ENCODE measurements at regions not wholly inside any gene's neighbourhood (a gene's known extent, or its start where the extent isn't known, plus 50 kb on each side); places are given as distances from the start of the nearest gene placed in this dataset.

- DNase-seq: peak; percentile 11
Measured at GRCh38 chr10:106181501-106181900, 983.0 kb downstream of the SORCS1 start.

DNA sequence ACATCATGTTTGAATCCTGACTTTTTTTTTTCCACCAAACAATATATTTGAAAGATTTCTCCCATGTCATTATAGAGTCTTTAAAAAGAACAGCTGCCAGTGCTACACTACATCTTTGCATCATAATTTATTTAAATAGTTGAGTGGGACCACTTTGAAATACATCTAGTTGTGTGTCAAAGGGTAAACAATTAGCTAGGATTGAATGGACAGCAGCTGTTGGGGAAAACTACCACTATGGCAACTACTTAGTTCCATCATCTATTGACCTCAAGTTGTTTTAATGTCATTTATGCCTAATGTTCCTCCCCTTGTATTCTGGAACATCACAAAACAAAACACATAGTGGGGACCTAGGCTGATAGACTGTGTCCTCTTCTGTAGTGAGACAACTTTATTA lies 985.1 kb downstream of the SORCS1 start:
- no peak for DNase-seq

- DNase-seq: no peak
Measured at GRCh38 chr10:106175760-106176377, 988.6 kb downstream of the SORCS1 start.

GRCh38 chr10:106173838-106174237 lies 990.7 kb downstream of the SORCS1 start:
- DNase-seq: no peak

GRCh38 chr10:106169241-106169640 lies 995.3 kb downstream of the SORCS1 start:
- DNase-seq: no peak

GRCh38 chr10:106167946-106168345 lies 996.6 kb downstream of the SORCS1 start:
- DNase-seq: no peak

- DNase-seq: no peak
Measured at GRCh38 chr10:106158241-106158640, 1006.3 kb downstream of the SORCS1 start.

- DNase-seq: no peak
Measured at GRCh38 chr10:106147021-106147420, 1017.5 kb downstream of the SORCS1 start.

DNA sequence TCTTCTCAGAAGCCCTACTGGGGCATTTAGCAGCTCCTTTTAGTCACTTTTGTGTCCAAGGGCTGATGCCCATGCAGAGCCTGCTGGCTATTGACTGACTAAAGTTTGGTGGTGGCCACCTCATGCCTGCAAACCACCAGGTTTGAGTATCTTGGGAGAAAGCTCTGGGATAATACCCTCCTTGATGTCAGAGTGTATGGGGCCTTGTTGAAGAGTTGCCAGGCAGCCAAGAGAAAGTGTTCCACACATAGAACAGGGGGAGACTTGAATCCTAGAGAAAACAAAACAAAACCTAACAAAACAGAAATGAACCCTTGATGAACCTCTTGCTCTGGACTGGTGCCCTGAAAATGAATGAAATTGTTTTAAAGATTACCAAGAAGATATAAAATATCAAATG lies 1024.6 kb downstream of the SORCS1 start:
- no peak for DNase-seq

DNA sequence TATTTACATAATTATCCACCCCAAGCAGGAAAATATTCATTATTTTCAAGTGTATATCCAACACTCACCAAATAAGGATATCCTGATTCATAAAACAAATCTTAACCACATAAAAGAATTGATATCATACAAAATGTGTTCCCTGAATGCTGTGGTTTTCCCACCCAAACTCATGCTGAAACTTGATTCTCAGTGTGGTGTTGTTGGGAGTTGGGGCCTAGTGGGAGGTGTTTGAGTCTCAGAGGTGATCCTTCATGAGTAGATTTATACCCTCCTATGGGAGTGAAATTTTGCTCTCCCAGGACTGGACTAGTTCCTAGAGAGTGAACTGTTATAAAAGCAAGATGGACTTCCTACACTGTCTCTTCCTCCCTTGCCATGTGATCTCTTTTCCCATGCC lies 1028.3 kb downstream of the SORCS1 start:
- no peak for DNase-seq

GRCh38 chr10:106134326-106135000 lies 1030.0 kb downstream of the SORCS1 start:
- DNase-seq: no peak

GRCh38 chr10:106133451-106133850 lies 1031.1 kb downstream of the SORCS1 start:
- DNase-seq: no peak

GRCh38 chr10:106132956-106133355 lies 1031.5 kb downstream of the SORCS1 start:
- DNase-seq: no peak

- DNase-seq: no peak
Measured at GRCh38 chr10:106114656-106115186, 1049.8 kb downstream of the SORCS1 start.

GRCh38 chr10:106111246-106111645 lies 1053.3 kb downstream of the SORCS1 start:
- DNase-seq: no peak

- DNase-seq: no peak
Measured at GRCh38 chr10:106107706-106108105, 1056.8 kb downstream of the SORCS1 start.

DNA sequence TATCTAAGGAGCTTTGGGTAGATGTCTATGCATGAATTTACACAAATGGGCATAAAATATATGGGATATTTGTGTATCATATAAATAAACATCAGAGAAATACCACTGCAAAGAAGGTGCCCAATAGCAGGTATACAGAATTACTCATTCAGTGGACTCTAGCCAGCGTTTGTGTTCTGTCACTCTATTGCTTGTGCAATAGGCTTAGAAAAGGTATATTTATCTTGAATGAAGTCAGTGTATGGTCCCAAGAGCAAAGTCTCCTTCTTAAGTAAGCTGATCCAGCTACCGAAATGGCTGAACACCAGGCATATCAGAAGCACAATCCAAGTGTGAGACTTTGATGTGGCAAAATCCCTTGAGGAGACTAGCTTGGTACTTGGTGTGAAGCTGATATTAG lies 1058.4 kb downstream of the SORCS1 start:
- DNase-seq: no peak

DNA sequence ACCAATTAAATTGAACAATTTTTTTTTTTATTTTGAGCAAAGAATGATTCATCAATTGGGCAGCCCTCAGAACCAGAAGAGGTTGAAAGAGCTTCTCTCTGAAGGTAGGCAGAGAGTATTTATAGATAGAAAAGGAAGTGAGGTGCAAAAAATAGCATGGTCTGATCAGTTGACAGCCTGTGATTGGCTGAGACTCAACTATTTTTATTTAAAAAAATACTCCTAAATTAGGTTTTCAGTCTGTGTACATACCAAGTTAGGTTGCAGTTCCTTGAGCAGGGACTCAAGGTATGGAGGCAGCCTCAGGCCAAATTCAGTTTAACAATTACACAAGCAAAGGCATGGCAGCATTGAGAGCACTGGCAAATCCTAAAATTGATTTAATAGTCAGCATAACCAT lies 1074.7 kb downstream of the SORCS1 start:
- no peak for DNase-seq

GRCh38 chr10:106086391-106086790 lies 1078.1 kb downstream of the SORCS1 start:
- no peak for DNase-seq

DNA sequence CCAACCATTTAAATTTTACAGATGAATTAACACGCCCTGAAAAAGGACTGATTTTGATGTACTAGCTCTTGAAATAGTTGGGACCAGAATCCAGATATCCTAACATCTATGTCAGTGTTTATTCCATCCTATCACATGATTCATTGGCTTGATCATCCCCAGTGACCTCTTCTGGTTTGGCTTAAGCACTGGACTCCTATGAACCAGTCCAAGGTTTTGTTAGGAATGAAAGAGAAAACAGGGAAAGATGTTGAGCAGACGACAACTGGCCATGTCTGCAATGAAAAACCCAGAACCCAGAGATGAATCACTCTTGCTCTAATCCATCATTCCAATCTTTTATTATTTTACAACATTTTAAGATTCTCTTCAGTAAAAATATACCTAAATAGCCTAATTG lies 1080.9 kb downstream of the SORCS1 start:
- DNase-seq: no peak

GRCh38 chr10:106082865-106083264 lies 1081.6 kb downstream of the SORCS1 start:
- DNase-seq: no peak

DNA sequence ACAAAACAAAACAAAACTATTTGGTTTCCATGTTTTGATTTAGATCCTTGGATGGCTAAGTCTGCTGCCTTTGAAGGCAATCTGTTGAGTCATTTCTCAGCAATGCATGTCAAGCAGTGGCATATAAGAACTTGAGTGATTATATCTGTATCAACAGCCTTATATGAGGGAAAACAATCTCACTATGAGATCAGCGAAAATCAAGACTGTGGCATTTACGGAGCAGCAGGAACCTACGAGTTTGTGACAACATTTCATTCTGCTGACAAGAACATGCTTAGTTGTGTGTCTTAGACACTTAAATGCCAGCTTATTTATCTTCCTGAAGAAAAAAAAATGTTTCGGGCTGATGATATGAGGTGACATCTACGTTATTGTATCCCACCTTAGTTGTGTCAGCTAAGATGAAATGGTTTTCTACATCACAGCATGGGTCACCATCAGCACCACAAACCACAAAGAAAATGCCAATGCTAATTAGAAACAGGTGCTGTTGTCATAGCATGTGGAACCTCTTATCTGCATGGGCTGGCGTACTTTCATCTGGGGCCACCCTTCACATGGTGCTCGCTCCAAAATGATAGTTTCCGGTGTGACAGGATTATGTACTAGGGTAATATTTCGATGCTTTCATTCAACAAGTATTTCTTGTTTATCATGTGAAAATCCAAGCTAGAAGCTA lies 1085.5 kb downstream of the SORCS1 start:
- DNase-seq: no peak

DNA sequence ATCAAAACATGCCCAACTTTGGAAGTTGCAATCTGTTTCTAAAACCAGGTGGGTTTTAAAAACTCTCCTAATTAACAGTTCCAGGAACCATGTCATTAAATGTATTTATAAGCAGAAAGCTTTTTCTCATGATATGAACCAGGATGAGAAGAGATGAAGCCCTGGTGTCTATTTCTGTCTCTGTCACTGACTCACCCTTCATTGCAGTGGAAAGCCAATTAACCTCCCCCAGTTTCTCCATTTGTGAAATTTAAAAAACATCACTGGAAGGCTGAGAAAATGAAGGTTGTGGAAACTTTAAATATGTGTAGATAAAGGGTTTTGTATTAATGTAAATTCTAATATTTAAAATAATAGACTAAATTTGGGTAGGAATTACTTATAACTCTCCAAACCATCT lies 1088.0 kb downstream of the SORCS1 start:
- DNase-seq: no peak

GRCh38 chr10:106053061-106053460 lies 1111.4 kb downstream of the SORCS1 start:
- DNase-seq: no peak
